GM12872 (cell line): ENCODE measurements at regions not wholly inside any gene's neighbourhood (a gene's known extent, or its start where the extent isn't known, plus 50 kb on each side); places are given as distances from the start of the nearest gene placed in this dataset.

Source experiments
- TF ChIP-seq, protein P1 (sequence below): IDR thresholded peaks from 3 replicates; pipeline ENCODE4 v1.5.1; 2011; ENCODE audit warnings: low read depth, mild to moderate bottlenecking, low read length, moderate library complexity; ENCODE audit not compliant: insufficient read depth

DNA sequence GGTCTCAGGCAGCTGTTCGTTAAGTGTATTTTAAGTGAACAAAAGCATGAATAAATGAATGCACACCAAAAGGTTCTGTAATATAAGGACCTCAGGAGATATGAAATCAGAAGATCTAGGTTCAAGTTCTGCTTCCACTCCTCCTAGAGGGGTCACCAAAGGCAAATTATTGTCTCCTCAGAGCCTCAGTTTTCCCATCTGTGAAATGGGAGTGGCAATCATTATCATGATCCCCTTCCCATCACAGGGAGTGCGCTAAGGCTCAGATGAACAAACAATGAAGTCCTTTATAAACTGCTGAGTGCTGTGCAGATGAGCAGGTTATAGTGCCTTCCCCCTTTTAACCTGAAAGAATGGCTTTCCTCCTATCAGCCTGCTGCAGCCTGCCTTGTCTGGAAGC is 248.3 kb upstream of the C16orf82 start:
- TF ChIP-seq, protein P1, sequence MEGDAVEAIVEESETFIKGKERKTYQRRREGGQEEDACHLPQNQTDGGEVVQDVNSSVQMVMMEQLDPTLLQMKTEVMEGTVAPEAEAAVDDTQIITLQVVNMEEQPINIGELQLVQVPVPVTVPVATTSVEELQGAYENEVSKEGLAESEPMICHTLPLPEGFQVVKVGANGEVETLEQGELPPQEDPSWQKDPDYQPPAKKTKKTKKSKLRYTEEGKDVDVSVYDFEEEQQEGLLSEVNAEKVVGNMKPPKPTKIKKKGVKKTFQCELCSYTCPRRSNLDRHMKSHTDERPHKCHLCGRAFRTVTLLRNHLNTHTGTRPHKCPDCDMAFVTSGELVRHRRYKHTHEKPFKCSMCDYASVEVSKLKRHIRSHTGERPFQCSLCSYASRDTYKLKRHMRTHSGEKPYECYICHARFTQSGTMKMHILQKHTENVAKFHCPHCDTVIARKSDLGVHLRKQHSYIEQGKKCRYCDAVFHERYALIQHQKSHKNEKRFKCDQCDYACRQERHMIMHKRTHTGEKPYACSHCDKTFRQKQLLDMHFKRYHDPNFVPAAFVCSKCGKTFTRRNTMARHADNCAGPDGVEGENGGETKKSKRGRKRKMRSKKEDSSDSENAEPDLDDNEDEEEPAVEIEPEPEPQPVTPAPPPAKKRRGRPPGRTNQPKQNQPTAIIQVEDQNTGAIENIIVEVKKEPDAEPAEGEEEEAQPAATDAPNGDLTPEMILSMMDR = no peak

DNA sequence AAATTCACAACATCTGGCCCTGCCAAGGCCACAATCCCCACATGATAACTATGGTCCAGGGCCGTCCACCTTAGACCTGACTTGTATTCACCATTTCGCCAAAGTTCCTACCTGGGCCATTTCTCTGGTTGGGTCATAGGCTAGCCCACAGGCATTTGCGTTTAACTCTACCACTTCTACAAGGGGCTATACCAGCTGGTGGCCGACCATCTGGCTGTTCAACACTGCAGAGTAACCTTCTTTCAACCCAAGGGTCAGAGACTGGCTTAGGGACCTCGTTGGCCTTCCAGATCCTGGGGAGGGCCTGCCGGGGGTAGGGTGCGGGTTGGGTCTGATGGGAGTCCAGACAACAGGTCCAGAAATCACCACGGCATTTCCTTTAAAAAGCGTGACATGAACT is 242.3 kb upstream of the C16orf82 start:
- TF ChIP-seq, protein P1 = no peak

DNA sequence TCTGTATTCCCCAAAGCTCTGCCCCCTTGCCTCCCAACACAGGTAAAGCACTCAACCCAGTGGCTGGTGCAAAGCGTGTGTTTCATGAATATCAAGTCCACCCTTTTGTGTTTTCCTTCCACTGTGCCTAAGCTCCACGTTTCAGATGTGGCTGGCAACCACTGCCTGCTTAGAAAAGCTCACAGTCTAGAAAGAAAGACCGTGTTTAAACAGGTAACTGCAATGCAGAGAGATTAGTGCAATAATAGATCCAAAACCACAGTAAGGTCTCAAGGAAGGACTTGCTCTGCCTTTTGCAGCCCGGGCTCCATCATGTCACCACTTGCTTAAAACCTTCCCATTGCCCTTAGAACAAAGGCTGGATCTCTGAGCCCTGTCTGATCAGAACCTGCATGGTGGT is 240.2 kb upstream of the C16orf82 start:
- TF ChIP-seq, protein P1 = no peak

DNA sequence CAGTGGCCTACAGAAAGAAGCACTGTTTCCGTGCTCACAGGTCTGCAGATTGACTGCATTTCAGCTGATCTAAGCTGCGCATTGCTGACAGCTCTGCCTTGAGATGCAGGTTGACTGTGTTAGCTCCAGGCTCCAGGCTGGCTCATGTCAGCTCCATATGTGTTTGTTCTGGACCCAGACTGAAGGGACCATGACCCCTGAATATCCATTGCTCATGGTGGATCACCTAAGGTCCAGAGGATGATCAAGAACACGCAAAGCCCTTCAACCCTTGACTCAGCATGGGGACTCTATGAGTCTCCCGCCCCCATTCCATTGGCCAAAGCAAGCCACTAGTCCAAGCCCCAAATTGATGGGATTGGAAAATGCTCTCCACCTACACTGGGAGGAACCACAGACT is 239.3 kb upstream of the C16orf82 start:
- TF ChIP-seq, protein P1 = no peak

DNA sequence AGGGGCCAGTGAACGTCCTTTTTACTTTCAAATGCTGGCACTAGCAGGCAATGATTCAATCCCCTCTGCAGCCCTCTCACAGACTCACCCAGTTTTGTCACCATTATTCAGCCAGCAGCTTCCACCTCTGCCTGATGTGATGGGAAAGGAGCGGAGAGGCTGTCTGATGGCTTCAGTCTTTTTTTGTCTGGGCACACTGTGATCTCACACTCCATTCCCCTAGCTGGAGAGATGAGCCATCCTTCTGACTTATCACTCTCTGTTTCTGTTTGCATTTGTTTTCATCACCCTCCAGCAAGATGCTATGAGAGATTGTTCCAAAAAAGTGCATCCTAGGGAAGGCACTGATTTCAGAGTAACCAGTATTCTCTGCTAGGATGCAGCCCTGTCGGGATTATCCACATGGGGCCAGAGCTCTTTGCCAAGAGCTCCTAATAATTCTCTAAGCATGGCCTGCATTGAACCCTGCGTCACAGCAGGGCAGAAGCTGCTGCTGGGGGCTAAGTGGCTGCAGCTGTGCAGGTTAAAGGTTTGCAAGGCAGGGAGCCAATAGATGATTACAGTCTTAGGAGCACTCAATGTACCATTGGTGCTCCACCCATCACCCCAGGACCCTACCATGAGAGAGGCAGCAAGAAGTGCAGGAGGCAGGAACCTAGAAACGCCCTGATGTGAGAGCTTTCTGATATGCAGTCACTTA is 236.1 kb upstream of the C16orf82 start:
- TF ChIP-seq, protein P1 = no peak

DNA sequence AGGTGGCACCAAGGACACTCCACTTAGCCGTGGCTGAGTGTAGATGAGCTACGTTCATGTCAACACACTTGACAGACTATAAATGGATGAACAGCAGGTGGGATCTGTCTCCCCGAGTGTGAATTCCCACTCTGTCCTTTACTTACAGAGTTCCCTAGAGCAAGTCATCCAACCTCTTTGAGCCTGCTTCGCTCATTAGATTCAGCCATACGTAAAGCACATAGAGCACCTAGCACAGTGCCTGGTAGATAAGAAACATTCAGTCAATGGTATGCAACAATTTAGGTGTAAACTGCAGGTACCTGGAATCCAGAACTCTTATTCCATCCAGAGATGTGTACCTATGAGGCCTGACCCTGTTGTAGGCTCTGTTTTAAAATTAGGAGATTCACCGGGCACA is 227.8 kb upstream of the C16orf82 start:
- TF ChIP-seq, protein P1 = no peak

DNA sequence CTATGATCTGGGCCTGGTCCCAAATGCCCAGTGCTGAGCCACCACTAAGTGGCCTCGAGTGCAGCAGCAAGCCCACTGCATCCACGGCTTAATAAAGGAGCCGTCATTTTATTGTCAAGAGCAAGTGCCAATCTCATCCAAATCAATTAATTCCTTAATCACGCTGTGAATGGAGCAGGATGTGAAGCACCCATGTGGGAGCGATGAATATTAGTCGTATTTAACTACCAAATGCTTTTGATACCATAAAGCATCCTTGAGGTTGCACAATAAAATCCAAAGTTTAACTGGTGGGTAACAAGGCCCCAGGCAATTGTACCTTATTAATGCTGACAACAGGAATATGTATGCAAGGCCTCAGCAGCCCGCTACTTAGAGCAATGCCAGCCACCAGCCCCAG is 226.0 kb upstream of the C16orf82 start:
- TF ChIP-seq, protein P1 = no peak
